ENCODE measurements at regions not wholly inside any gene's neighbourhood (a gene's known extent, or its start where the extent isn't known, plus 50 kb on each side); places are given as distances from the start of the nearest gene placed in this dataset.

DNA sequence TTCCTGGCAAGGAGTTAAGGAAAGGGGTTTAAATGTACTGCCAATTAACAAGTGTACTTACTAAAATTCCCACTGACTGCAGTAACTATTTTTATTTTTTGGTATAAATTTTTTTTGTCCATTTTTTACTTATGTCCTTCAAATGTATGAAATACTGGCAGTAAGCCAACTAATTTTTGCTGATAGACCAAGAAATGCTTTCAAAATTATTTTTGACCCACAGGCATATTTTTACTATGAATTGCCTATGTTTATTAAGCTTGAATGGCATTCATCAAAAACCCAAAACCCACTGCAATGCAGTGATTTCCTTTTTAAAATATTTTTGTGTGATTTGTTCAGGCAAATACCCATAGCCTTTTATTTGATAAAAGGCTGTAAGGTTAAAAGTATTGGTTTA lies 560.1 kb downstream of the UTRN start:
- Histone ChIP-seq H3K56ac (ENCODE audit: low read length) (no peak overlapping the region), H3K4me2 (ENCODE audit: low read length) (no peak overlapping the region), H3K79me2 (ENCODE audit: control insufficient read depth, insufficient read depth, low read length) (no peaks in the 10 kb centered on the region), H3K27me3 (ENCODE audit: insufficient read depth, low read length, poor library complexity) (no peaks in the 10 kb centered on the region), H2BK15ac (replicated peaks; ENCODE audit: low read depth) (no peak overlapping the region), H4K5ac (ENCODE audit: low read length) (no peak overlapping the region), H4K8ac (ENCODE audit: low read depth, low read length) (no peak overlapping the region), H3K23ac (ENCODE audit: low read length) (no peak overlapping the region), H3K36me3 (ENCODE audit: control insufficient read depth, insufficient read depth, low read length) (no peaks in the 10 kb centered on the region), H3K27ac (ENCODE audit: low read depth, low read length) (no peak overlapping the region), H2AK5ac (ENCODE audit: low read length) (no peak overlapping the region), H2BK120ac (ENCODE audit: low read depth, low read length) (no peak overlapping the region), H3K9ac (ENCODE audit: low read length) (no peak overlapping the region), H3K79me1 (ENCODE audit: low read length) (no peaks in the 10 kb centered on the region), H2BK5ac (ENCODE audit: low read length) (no peak overlapping the region), H3K4me3 (ENCODE audit: low read length) (no peak overlapping the region), H3K4me1 (ENCODE audit: control insufficient read depth, low read depth, low read length) (peaks cover 11% of the 10 kb centered on the region), H3K4ac (ENCODE audit: low read depth, low read length) (no peak overlapping the region), H3K18ac (ENCODE audit: low read length) (no peak overlapping the region)
- DNase-seq = no peak

- Histone ChIP-seq H2AK5ac (ENCODE audit: low read length) (no peak overlapping the region), H3K4me3 (ENCODE audit: low read length) (no peak overlapping the region), H4K5ac (ENCODE audit: low read length) (no peak overlapping the region), H3K36me3 (ENCODE audit: control insufficient read depth, insufficient read depth, low read length) (no peaks in the 10 kb centered on the region), H3K27me3 (ENCODE audit: insufficient read depth, low read length, poor library complexity) (no peaks in the 10 kb centered on the region), H3K4me1 (ENCODE audit: control insufficient read depth, low read depth, low read length) (peaks cover 11% of the 10 kb centered on the region), H3K9ac (ENCODE audit: low read length) (no peak overlapping the region), H2BK5ac (ENCODE audit: low read length) (peak overlapping the region; percentile 17), H2BK15ac (replicated peaks; ENCODE audit: low read depth) (no peak overlapping the region), H3K23ac (ENCODE audit: low read length) (no peak overlapping the region), H3K27ac (ENCODE audit: low read depth, low read length) (no peak overlapping the region), H3K18ac (ENCODE audit: low read length) (no peak overlapping the region), H3K79me1 (ENCODE audit: low read length) (no peaks in the 10 kb centered on the region), H3K4ac (ENCODE audit: low read depth, low read length) (no peak overlapping the region), H3K4me2 (ENCODE audit: low read length) (no peak overlapping the region), H3K79me2 (ENCODE audit: control insufficient read depth, insufficient read depth, low read length) (no peaks in the 10 kb centered on the region), H3K56ac (ENCODE audit: low read length) (no peak overlapping the region), H2BK120ac (ENCODE audit: low read depth, low read length) (no peak overlapping the region), H4K8ac (ENCODE audit: low read depth, low read length) (no peak overlapping the region)
- DNase-seq = peak; percentile 75
- no CpG with 5 or more reads among the region's 2 CpGs for WGBS (ENCODE audit: extremely low coverage, insufficient coverage, low lambda C conversion rate)
Observed at GRCh38 chr6:144847916-144848315, 562.8 kb downstream of the UTRN start.

GRCh38 chr6:144849920-144850319 lies 564.8 kb downstream of the UTRN start:
- no peak overlapping the region for H4K5ac ChIP-seq (ENCODE audit: low read length)
- H3K23ac ChIP-seq (ENCODE audit: low read length) = no peak overlapping the region
- no CpG with 5 or more reads among the region's 2 CpGs for WGBS (ENCODE audit: extremely low coverage, insufficient coverage, low lambda C conversion rate)
- H3K4me3 ChIP-seq (ENCODE audit: low read length) = no peak overlapping the region
- no peaks in the 10 kb centered on the region for H3K79me2 ChIP-seq (ENCODE audit: control insufficient read depth, insufficient read depth, low read length)
- H3K9ac ChIP-seq (ENCODE audit: low read length) = no peak overlapping the region
- no peak overlapping the region for H2BK120ac ChIP-seq (ENCODE audit: low read depth, low read length)
- no peak overlapping the region for H3K18ac ChIP-seq (ENCODE audit: low read length)
- H3K4me1 ChIP-seq (ENCODE audit: control insufficient read depth, low read depth, low read length) = peaks cover 11% of the 10 kb centered on the region
- no peak overlapping the region for H3K4ac ChIP-seq (ENCODE audit: low read depth, low read length)
- no peak for DNase-seq
- no peak overlapping the region for H3K27ac ChIP-seq (ENCODE audit: low read depth, low read length)
- no peaks in the 10 kb centered on the region for H3K36me3 ChIP-seq (ENCODE audit: control insufficient read depth, insufficient read depth, low read length)
- no peak overlapping the region for H2BK5ac ChIP-seq (ENCODE audit: low read length)
- H3K27me3 ChIP-seq (ENCODE audit: insufficient read depth, low read length, poor library complexity) = no peaks in the 10 kb centered on the region
- H2AK5ac ChIP-seq (ENCODE audit: low read length) = no peak overlapping the region
- no peak overlapping the region for H3K4me2 ChIP-seq (ENCODE audit: low read length)
- H3K79me1 ChIP-seq (ENCODE audit: low read length) = no peaks in the 10 kb centered on the region
- no peak overlapping the region for H3K56ac ChIP-seq (ENCODE audit: low read length)
- H4K8ac ChIP-seq (ENCODE audit: low read depth, low read length) = no peak overlapping the region
- no peak overlapping the region for H2BK15ac ChIP-seq (replicated peaks; ENCODE audit: low read depth)

DNA sequence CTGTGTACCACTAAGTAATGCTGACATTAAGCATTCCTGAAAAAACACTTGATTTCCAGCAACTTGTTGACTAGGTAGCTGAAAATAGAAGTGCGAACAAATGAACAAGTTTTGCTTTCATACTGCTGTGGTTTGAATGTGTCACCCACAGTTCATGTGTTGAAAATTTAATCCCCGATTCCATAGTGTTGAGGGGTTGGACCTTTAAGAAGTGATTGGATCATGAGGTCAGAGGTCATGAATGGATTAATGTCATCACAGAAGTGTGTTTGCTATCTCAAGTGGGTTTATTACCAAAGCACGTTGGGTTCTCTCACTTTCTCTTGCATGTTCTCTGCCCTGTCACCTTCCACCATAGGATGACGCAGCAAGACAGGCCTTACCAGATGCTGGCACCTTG lies 568.5 kb downstream of the UTRN start:
- no peak for DNase-seq
- Histone ChIP-seq H3K79me2 (ENCODE audit: control insufficient read depth, insufficient read depth, low read length) (no peaks in the 10 kb centered on the region), H2BK5ac (ENCODE audit: low read length) (no peak overlapping the region), H3K4me2 (ENCODE audit: low read length) (no peak overlapping the region), H3K9ac (ENCODE audit: low read length) (no peak overlapping the region), H3K27me3 (ENCODE audit: insufficient read depth, low read length, poor library complexity) (no peaks in the 10 kb centered on the region), H3K23ac (ENCODE audit: low read length) (no peak overlapping the region), H3K4me1 (ENCODE audit: control insufficient read depth, low read depth, low read length) (no peaks in the 10 kb centered on the region), H2BK15ac (replicated peaks; ENCODE audit: low read depth) (no peak overlapping the region), H2BK120ac (ENCODE audit: low read depth, low read length) (no peak overlapping the region), H3K18ac (ENCODE audit: low read length) (no peak overlapping the region), H2AK5ac (ENCODE audit: low read length) (no peak overlapping the region), H4K5ac (ENCODE audit: low read length) (no peak overlapping the region), H3K79me1 (ENCODE audit: low read length) (no peaks in the 10 kb centered on the region), H3K36me3 (ENCODE audit: control insufficient read depth, insufficient read depth, low read length) (no peaks in the 10 kb centered on the region), H3K27ac (ENCODE audit: low read depth, low read length) (no peak overlapping the region), H3K4me3 (ENCODE audit: low read length) (no peak overlapping the region), H3K4ac (ENCODE audit: low read depth, low read length) (no peak overlapping the region), H3K56ac (ENCODE audit: low read length) (no peak overlapping the region), H4K8ac (ENCODE audit: low read depth, low read length) (no peak overlapping the region)
- whole genome bisulfite sequencing (ENCODE audit: extremely low coverage, insufficient coverage, low lambda C conversion rate) = no CpG with 5 or more reads among the region's 4 CpGs

GRCh38 chr6:144854654-144855053 lies 569.5 kb downstream of the UTRN start:
- no peak overlapping the region for H2BK120ac ChIP-seq (ENCODE audit: low read depth, low read length)
- no peak for DNase-seq
- H3K56ac ChIP-seq (ENCODE audit: low read length) = no peak overlapping the region
- H3K27me3 ChIP-seq (ENCODE audit: insufficient read depth, low read length, poor library complexity) = no peaks in the 10 kb centered on the region
- no peaks in the 10 kb centered on the region for H3K79me1 ChIP-seq (ENCODE audit: low read length)
- H3K9ac ChIP-seq (ENCODE audit: low read length) = no peak overlapping the region
- H3K4ac ChIP-seq (ENCODE audit: low read depth, low read length) = no peak overlapping the region
- no peak overlapping the region for H3K23ac ChIP-seq (ENCODE audit: low read length)
- no peak overlapping the region for H3K4me3 ChIP-seq (ENCODE audit: low read length)
- H3K4me2 ChIP-seq (ENCODE audit: low read length) = no peak overlapping the region
- no peak overlapping the region for H2BK5ac ChIP-seq (ENCODE audit: low read length)
- H4K8ac ChIP-seq (ENCODE audit: low read depth, low read length) = no peak overlapping the region
- no peak overlapping the region for H3K18ac ChIP-seq (ENCODE audit: low read length)
- H3K27ac ChIP-seq (ENCODE audit: low read depth, low read length) = no peak overlapping the region
- no peaks in the 10 kb centered on the region for H3K4me1 ChIP-seq (ENCODE audit: control insufficient read depth, low read depth, low read length)
- H2BK15ac ChIP-seq (replicated peaks; ENCODE audit: low read depth) = no peak overlapping the region
- no peak overlapping the region for H2AK5ac ChIP-seq (ENCODE audit: low read length)
- H3K36me3 ChIP-seq (ENCODE audit: control insufficient read depth, insufficient read depth, low read length) = no peaks in the 10 kb centered on the region
- WGBS (ENCODE audit: extremely low coverage, insufficient coverage, low lambda C conversion rate) = no CpG with 5 or more reads among the region's 1 CpG
- H4K5ac ChIP-seq (ENCODE audit: low read length) = no peak overlapping the region
- no peaks in the 10 kb centered on the region for H3K79me2 ChIP-seq (ENCODE audit: control insufficient read depth, insufficient read depth, low read length)

GRCh38 chr6:144855375-144855774 lies 570.2 kb downstream of the UTRN start:
- Histone ChIP-seq H3K27me3 (ENCODE audit: insufficient read depth, low read length, poor library complexity) (no peaks in the 10 kb centered on the region), H3K4ac (ENCODE audit: low read depth, low read length) (no peak overlapping the region), H4K5ac (ENCODE audit: low read length) (no peak overlapping the region), H3K4me2 (ENCODE audit: low read length) (no peak overlapping the region), H2BK120ac (ENCODE audit: low read depth, low read length) (no peak overlapping the region), H2BK5ac (ENCODE audit: low read length) (no peak overlapping the region), H2BK15ac (replicated peaks; ENCODE audit: low read depth) (no peak overlapping the region), H3K4me1 (ENCODE audit: control insufficient read depth, low read depth, low read length) (no peaks in the 10 kb centered on the region), H3K23ac (ENCODE audit: low read length) (no peak overlapping the region), H3K79me1 (ENCODE audit: low read length) (no peaks in the 10 kb centered on the region), H3K27ac (ENCODE audit: low read depth, low read length) (no peak overlapping the region), H2AK5ac (ENCODE audit: low read length) (no peak overlapping the region), H3K36me3 (ENCODE audit: control insufficient read depth, insufficient read depth, low read length) (no peaks in the 10 kb centered on the region), H3K4me3 (ENCODE audit: low read length) (no peak overlapping the region), H3K79me2 (ENCODE audit: control insufficient read depth, insufficient read depth, low read length) (no peaks in the 10 kb centered on the region), H3K9ac (ENCODE audit: low read length) (no peak overlapping the region), H3K56ac (ENCODE audit: low read length) (no peak overlapping the region), H4K8ac (ENCODE audit: low read depth, low read length) (no peak overlapping the region), H3K18ac (ENCODE audit: low read length) (no peak overlapping the region)
- no peak for DNase-seq
